ENCODE measurements at regions not wholly inside any gene's neighbourhood (a gene's known extent, or its start where the extent isn't known, plus 50 kb on each side); places are given as distances from the start of the nearest gene placed in this dataset.

- DNase-seq, result no peak
Measured at GRCh38 chr15:57824186-57824585, 117.7 kb downstream of the POLR2M start.

GRCh38 chr15:57827021-57827420 is 120.5 kb downstream of the POLR2M start:
- DNase-seq, result no peak

GRCh38 chr15:57827971-57828370 is 121.5 kb downstream of the POLR2M start:
- DNase-seq, result no peak

- no peak for DNase-seq
Measured at GRCh38 chr15:57832183-57832582, 125.7 kb downstream of the POLR2M start.

GRCh38 chr15:57835119-57835518 is 128.6 kb downstream of the POLR2M start:
- no peak for DNase-seq

- DNase-seq, result no peak
Measured at GRCh38 chr15:57849317-57849716, 142.8 kb downstream of the POLR2M start.

GRCh38 chr15:57854531-57854930 is 148.0 kb downstream of the POLR2M start:
- DNase-seq, result no peak

GRCh38 chr15:57857871-57858270 is 151.4 kb downstream of the POLR2M start:
- DNase-seq, result no peak

- DNase-seq, result no peak
Measured at GRCh38 chr15:57859130-57859685, 152.7 kb downstream of the POLR2M start.

GRCh38 chr15:57861034-57861638 is 154.6 kb downstream of the POLR2M start:
- DNase-seq, result peak; percentile 55

- no peak for DNase-seq
Measured at GRCh38 chr15:57861815-57862586, 155.5 kb downstream of the POLR2M start.

- DNase-seq, result no peak
Measured at GRCh38 chr15:57862761-57863160, 156.2 kb downstream of the POLR2M start.

GRCh38 chr15:57865294-57865693 is 158.8 kb downstream of the POLR2M start:
- DNase-seq, result no peak

GRCh38 chr15:57866149-57866736 is 159.7 kb downstream of the POLR2M start:
- DNase-seq, result peak; percentile 35

- DNase-seq, result no peak
Measured at GRCh38 chr15:57867970-57868798, 161.7 kb downstream of the POLR2M start.

GRCh38 chr15:57870667-57871066 is 164.2 kb downstream of the POLR2M start:
- DNase-seq, result no peak

GRCh38 chr15:57872281-57873030 is 165.9 kb downstream of the POLR2M start:
- no peak for DNase-seq

- no peak for DNase-seq
Measured at GRCh38 chr15:57873564-57874209, 167.2 kb downstream of the POLR2M start.

GRCh38 chr15:57875347-57875746 is 168.8 kb downstream of the POLR2M start:
- no peak for DNase-seq

GRCh38 chr15:57878573-57878972 is 172.1 kb downstream of the POLR2M start:
- DNase-seq, result no peak

GRCh38 chr15:57881361-57881760 is 174.8 kb downstream of the POLR2M start:
- no peak for DNase-seq

GRCh38 chr15:57881972-57882371 is 175.5 kb downstream of the POLR2M start:
- no peak for DNase-seq

All from CD4-positive, alpha-beta T cell treated with Interleukin-10 for 1 hour (primary cell).